ENCODE measurements at regions not wholly inside any gene's neighbourhood (a gene's known extent, or its start where the extent isn't known, plus 50 kb on each side); places are given as distances from the start of the nearest gene placed in this dataset.
"Not testable (repeated sequence)": the region's sequence is repeated elsewhere in the genome, so short reads cannot be mapped to it uniquely, and the experiment has no call there.

DNA sequence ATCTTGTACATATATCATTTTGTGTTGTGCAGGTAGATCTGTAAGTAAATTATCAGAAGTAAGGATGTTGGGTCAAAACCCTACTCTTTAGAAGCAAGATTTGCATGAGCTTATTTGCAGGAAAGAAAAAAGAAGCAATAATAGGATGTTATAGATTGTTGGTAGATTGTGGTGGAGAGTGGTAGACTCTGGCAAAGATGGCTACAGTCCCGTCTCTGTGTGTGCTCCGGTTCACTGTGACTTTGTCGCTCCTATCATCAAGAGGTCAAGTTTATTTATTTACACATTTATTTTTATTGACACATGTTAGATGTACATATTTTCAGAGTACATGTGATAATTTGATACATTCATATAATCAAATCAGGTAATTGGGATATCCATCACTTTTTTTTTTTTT, 81.0 kb upstream of the NDUFV2 start:
- DNase-seq = no peak

- no peak for DNase-seq
These were observed 79.9 kb upstream of the NDUFV2 start for GRCh38 chr18:9022397-9023155.

- not testable (repeated sequence) for DNase-seq
These were observed 78.4 kb upstream of the NDUFV2 start for GRCh38 chr18:9024031-9024646.

DNA sequence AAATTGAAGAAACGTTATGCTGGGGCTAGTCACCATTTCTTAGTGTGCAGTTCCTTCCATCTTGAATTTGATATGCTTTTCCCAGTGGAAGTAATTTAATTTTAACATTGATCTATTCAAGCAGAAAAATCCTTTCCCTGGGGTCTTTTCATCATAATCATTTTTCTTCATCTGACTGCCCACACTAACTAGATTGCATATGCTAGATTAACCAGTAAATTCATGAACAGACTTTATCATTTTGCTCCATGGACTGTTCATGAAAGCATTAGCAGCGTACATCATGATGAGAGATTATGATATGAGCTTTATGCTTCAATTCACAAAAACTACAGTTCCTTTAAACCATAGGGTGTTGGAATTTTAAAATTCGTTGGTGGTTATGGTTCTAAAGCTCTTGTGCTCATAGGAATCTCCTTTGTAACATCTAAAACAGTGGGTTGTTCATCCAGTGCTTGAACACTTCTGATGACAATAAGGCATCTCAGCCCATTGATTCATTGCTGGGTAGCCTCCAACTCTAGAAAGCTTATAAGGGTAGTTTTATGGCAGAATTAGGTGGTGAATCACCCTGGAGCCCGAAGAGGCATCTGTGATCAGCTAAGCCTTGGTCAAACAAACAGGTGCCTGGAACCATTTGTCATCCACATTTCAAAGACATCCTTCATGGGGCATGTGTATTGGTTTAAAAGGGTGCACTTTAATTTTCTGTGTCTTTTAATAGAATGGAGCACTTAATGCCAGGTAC, 77.2 kb upstream of the NDUFV2 start:
- DNase-seq = no peak

DNA sequence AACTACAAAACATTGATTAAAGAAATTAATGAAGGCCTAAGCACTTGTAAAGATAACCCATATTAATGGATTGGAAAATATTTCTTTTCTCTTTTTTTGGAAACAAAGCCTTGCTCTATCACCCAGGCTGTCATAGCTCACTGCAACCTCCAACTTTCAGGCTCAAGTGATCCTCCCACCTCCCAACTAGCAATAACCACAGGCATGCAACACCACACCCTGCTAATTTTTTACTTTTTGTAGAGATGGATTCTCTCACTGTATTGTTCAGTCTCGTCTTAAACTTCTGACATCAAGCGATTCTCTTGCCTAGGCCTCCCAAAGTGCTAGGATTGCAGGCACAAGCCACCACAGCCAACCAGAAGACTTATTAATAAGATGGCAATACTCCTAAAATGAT, 73.4 kb upstream of the NDUFV2 start:
- no peak for DNase-seq

DNA sequence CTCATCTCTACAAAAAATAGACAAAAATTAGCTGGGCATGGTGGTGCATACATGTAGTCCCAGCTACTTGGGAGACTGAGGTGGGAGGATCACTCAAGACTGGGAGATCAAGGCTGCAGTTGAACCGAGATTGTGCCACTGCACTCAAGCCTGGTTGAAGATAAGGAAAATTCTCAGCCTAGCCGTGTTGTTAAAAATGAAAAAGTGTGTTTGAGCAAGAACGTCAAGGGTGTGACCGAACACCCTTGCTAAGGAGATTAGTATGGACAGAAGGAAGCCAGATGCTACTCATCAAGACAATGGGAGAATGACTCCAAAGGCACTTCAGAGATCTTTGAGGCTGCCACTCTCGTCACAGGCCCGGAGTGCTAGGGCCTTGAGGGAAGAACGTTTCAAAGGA, 70.0 kb upstream of the NDUFV2 start:
- DNase-seq = no peak

- no peak for DNase-seq
These were observed 64.1 kb upstream of the NDUFV2 start for GRCh38 chr18:9038277-9038871.

- no peak for DNase-seq
These were observed 62.9 kb upstream of the NDUFV2 start for GRCh38 chr18:9039441-9040071.

DNA sequence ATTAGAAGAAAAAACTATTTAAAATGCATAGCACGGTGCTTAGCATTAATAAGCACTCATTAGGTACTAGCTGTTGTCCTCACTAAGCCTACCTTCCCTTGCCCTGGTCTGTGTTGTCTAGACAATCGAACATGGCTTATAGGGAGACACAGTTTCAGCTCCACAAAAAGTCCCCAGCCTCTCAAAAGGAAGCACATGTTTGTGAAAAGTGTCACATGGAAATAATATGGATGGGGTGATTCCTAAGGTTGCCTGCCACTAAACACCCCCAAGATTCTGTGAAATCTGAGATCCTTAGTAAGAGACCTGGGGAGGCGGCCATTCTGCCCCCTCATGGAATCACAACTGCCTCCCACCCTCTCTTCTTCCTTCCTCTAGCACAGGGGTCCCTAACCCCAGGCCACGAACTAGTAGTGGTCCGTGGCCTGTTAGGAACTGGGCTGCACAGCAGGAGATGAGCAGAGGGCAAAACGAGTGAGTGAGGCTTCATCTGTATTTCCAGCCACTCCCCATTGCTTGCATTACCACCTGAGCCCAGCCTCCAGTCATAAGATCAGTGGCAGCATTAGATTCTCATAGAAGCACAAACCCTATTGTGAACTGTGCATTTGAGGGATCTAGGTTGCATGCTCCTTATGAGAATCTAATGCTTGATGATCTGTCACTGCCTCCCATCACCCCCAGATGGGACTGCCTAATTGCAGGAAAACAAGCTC, 59.6 kb upstream of the NDUFV2 start:
- DNase-seq = no peak

DNA sequence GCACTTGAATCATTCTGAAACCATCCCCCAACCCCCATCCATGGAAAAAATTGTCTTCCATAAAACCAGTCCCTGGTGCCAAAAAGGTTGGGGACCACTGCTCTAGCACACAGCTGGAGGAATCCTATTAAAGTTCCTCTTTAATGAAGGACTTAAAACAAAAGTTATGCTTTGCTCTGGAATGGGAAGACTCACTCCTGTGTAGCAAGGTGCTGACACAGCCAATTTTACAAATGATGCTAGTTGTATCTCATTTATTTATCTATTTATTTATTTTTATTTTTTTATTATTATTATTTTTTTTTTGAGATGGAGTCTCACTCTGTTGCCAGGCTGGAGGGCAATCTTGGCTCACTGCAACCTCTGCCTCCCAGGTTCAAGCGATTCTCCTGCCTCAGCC, 58.9 kb upstream of the NDUFV2 start:
- DNase-seq = no peak

- DNase-seq = no peak
These were observed 54.8 kb upstream of the NDUFV2 start for GRCh38 chr18:9047715-9048114.

- no peak for DNase-seq
These were observed 54.3 kb upstream of the NDUFV2 start for GRCh38 chr18:9048236-9048635.

DNA sequence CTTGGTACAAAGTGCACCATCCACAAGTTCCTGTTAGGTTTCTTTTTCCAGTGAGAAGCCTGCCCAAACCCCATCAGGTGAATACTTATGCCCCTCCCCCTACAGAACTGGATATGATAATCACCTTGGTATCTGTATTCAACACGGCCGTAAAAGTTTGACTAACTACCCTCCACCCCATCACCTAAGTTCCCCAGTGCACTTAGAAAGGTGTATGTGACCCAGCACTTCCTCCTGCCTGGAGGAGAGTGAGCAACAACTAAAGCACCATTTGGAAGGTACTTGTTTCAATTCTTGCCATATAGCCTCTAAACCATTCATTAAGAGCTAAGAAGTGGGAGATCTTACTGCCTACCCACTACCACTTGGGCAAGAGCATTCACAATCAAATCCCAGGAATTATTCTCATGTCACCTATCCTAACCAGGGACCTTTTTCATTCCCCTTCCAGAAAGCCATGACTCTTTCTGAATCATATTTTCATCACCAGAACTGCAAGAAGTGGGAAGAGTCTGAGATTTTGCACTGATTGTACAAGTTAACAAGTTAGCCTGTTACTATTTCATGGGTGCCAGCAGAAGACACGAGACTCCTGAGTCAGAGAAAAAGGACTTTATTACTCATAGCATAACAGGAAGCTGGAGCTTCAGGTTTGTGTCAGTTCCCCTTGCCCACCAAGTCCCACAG, 53.5 kb upstream of the NDUFV2 start:
- no peak for DNase-seq

GRCh38 chr18:9049495-9049809, 53.0 kb upstream of the NDUFV2 start:
- no peak for DNase-seq

DNA sequence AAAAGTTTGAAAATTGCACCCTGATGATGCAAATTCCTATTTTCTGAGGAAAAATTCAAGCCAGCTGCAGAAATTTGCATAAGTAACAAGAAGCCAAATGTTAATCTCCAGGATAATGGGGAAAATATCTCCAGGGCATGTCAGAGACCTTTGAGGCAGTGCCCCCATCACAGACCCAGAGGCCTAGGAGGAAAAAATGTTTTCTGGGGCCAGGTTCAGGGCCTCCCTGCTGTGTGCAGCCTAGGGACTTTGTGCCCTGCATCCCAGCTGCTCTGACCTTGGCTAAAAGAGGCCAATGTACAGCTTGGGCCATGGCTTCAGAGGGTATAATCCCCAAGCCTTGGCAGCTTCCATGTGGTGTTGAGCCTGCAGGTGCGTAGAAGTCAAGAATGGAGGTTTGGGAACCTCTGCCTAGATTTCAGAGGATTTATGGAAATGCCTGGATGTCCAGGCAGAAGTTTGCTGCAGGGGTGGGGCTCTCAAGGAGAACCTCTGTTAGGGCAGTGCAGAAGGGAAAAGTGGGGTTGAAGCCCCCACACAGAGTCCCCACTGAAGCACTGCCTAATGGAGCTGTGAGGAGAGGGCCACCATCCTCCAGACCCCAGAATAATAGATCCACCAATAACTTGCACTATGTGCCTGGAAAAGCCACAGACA, 51.7 kb upstream of the NDUFV2 start:
- DNase-seq = not testable (repeated sequence)

Measured in DMS 273 treated with DMSO at 0.1 percent for 48 hours (cell line).